ENCODE measurements at regions not wholly inside any gene's neighbourhood (a gene's known extent, or its start where the extent isn't known, plus 50 kb on each side); places are given as distances from the start of the nearest gene placed in this dataset.

DNA sequence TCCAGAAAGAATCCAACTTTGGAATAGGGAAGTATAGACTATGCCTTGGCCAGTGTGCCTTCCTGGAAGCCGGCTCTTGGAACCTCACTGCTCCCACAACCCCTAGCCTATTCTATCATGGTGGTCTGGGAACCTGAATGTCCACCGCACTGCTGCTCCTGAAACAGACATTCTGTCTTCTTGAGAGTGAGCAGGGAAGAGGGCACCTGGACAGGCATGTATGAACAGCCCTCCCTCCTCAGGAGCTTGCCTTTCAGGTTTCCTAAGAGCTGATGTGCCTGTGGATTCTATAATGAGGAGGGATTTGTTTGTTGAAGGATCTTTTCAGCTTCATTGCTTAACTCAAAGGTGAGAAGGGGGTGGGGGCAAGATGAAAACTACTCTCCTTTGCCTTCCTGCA, 55.1 kb upstream of the XPA start:
- ChIA-PET POLR2A (interaction anchor here (0.9 kb wide), 2 partner anchors 15 to 23 kb away, joined by 3 read pairs; no protein-coding TSS in a partner anchor), CTCF (interaction anchor here (0.7 to 1.2 kb wide), 2 partner anchors 93 to 481 kb away, joined by 3 to 4 read pairs; no protein-coding TSS in a partner anchor)
- Mint-ChIP-seq H3K4me1 (ENCODE audit: insufficient read depth, unreplicated experiment) (no peaks in the 10 kb centered on the region), H3K27ac (ENCODE audit: low read depth, unreplicated experiment) (no peak overlapping the region), H3K4me3 (ENCODE audit: unreplicated experiment) (no peak overlapping the region), H3K9me3 (ENCODE audit: unreplicated experiment) (no peaks in the 10 kb centered on the region), H3K27me3 (ENCODE audit: insufficient read depth, unreplicated experiment) (no peaks in the 10 kb centered on the region), H3K36me3 (ENCODE audit: insufficient read depth, unreplicated experiment) (no peaks in the 10 kb centered on the region)
- no TSS peak for BruUV-seq (replicated peaks)
- intact Hi-C loops (cut with micrococcal nuclease), result no loop called here
- DNase-seq (ENCODE audit: unreplicated experiment), result no peak
- TF ChIP-seq, protein P1, sequence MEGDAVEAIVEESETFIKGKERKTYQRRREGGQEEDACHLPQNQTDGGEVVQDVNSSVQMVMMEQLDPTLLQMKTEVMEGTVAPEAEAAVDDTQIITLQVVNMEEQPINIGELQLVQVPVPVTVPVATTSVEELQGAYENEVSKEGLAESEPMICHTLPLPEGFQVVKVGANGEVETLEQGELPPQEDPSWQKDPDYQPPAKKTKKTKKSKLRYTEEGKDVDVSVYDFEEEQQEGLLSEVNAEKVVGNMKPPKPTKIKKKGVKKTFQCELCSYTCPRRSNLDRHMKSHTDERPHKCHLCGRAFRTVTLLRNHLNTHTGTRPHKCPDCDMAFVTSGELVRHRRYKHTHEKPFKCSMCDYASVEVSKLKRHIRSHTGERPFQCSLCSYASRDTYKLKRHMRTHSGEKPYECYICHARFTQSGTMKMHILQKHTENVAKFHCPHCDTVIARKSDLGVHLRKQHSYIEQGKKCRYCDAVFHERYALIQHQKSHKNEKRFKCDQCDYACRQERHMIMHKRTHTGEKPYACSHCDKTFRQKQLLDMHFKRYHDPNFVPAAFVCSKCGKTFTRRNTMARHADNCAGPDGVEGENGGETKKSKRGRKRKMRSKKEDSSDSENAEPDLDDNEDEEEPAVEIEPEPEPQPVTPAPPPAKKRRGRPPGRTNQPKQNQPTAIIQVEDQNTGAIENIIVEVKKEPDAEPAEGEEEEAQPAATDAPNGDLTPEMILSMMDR (IDR thresholded peaks at IDR 0.05; ENCODE audit: unreplicated experiment), result no peak

DNA sequence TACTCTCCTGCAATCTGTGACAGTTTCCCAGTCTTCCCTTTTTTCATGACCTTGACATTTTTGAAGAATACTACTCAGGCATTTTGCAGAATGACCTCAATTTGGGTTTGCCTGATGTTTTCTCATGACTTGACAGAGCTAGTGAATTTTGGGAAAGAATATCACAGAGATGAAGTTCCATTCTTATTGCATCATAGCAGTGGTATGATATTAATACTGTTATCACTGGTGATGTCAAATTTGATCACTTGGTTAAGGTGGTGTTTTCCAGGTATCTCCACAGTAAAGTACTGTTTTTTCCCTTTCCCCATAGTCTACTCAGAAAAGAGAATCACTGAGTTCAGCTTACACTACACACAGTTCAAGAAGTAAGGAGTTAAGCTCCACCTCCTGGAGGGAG, 56.2 kb upstream of the XPA start:
- Mint-ChIP-seq H3K27ac (ENCODE audit: low read depth, unreplicated experiment) (no peak overlapping the region), H3K4me3 (ENCODE audit: unreplicated experiment) (no peak overlapping the region), H3K27me3 (ENCODE audit: insufficient read depth, unreplicated experiment) (no peaks in the 10 kb centered on the region), H3K4me1 (ENCODE audit: insufficient read depth, unreplicated experiment) (no peaks in the 10 kb centered on the region), H3K36me3 (ENCODE audit: insufficient read depth, unreplicated experiment) (no peaks in the 10 kb centered on the region), H3K9me3 (ENCODE audit: unreplicated experiment) (no peaks in the 10 kb centered on the region)
- intact Hi-C loops (cut with micrococcal nuclease), result no loop called here
- ChIA-PET CTCF (interaction anchor here (0.5 to 1.2 kb wide), 2 partner anchors 45 to 114 kb away, joined by 3 read pairs; no protein-coding TSS in a partner anchor), POLR2A (no interaction called here)
- BruUV-seq (replicated peaks), result no TSS peak
- no peak for DNase-seq (ENCODE audit: unreplicated experiment)
- TF ChIP-seq, protein P1 (IDR thresholded peaks at IDR 0.05; ENCODE audit: unreplicated experiment), result no peak

DNA sequence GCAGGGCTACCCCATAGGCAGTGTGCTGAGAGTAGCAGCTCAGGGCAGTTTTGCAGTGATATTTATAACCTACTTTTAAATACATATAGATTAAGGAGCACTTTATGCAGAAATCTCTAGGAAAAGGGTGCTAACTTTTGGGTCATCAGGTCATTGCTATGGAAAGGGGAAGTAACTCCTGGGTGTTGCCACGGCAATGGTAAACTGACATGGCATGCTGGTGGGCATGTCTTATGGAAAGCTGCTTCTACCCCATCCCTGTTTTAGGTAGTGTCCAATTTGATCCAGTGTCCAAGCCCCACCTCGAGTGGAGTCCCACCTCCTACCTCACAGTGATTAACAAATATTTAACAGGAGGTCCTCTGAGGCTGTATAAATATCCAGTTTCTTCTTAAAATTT, 56.8 kb upstream of the XPA start:
- H3K9me3 Mint-ChIP-seq (ENCODE audit: unreplicated experiment), result no peaks in the 10 kb centered on the region
- no TSS peak for BruUV-seq (replicated peaks)

DNA sequence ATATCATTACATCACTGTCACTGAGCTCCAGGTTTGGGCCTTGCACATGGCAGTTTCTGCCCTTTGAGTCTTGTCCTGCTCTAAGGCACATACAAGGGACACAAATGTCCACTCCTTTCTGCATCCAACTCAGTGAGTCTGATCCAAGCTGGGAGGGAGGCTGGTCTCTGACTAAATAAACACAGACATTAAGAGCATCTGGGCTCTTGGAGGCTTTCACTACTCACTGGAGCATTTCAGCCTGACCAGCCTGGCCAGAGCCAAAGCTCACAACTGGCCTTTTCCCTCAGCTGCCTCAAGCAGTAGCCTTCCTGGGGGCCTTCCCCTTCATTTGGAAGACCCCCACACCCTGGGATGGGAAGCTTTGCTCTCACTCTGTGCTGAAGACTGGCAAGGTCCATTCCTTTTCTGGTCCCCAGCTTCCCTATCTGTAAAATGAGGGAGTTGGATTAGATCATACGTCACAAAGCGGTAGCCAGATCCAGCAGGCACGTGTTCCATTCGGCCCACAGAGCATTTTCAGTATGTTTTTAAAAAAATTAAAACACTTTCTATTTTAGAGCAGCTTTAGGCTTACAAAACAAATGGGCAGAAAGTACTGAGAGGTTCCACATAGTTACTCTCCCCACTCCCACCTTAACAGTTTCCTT, 58.6 kb upstream of the XPA start:
- no TSS peak for BruUV-seq (replicated peaks)
- no peaks in the 10 kb centered on the region for H3K36me3 Mint-ChIP-seq (ENCODE audit: insufficient read depth, unreplicated experiment)
- ChIA-PET CTCF (interaction anchor here (0.5 to 0.6 kb wide), 2 partner anchors 46 to 51 kb away, joined by 3 to 5 read pairs; no protein-coding TSS in a partner anchor), POLR2A (no interaction called here)
- H3K4me3 Mint-ChIP-seq (ENCODE audit: unreplicated experiment), result no peak overlapping the region
- TF ChIP-seq, protein P1 (IDR thresholded peaks at IDR 0.05; ENCODE audit: unreplicated experiment), result no peak
- intact Hi-C loops (cut with micrococcal nuclease), result no loop called here
- peaks cover 4% of the 10 kb centered on the region for H3K27me3 Mint-ChIP-seq (ENCODE audit: insufficient read depth, unreplicated experiment)
- no peak for DNase-seq (ENCODE audit: unreplicated experiment)
- H3K27ac Mint-ChIP-seq (ENCODE audit: low read depth, unreplicated experiment), result no peak overlapping the region
- no peaks in the 10 kb centered on the region for H3K9me3 Mint-ChIP-seq (ENCODE audit: unreplicated experiment)
- H3K4me1 Mint-ChIP-seq (ENCODE audit: insufficient read depth, unreplicated experiment), result no peaks in the 10 kb centered on the region

More for the DNA sequence above, 56.8 kb upstream of the XPA start:
- Mint-ChIP-seq H3K4me3 (ENCODE audit: unreplicated experiment) (no peak overlapping the region), H3K27ac (ENCODE audit: low read depth, unreplicated experiment) (no peak overlapping the region), H3K27me3 (ENCODE audit: insufficient read depth, unreplicated experiment) (no peaks in the 10 kb centered on the region), H3K36me3 (ENCODE audit: insufficient read depth, unreplicated experiment) (no peaks in the 10 kb centered on the region), H3K4me1 (ENCODE audit: insufficient read depth, unreplicated experiment) (no peaks in the 10 kb centered on the region)
- CTCF ChIA-PET, result interaction anchor here (0.5 to 1.2 kb wide), 2 partner anchors 46 to 113 kb away, joined by 3 read pairs; no protein-coding TSS in a partner anchor
- intact Hi-C loops (cut with micrococcal nuclease), result no loop called here
- no peak for DNase-seq (ENCODE audit: unreplicated experiment)
- TF ChIP-seq, protein P1 (IDR thresholded peaks at IDR 0.05; ENCODE audit: unreplicated experiment), result no peak
- POLR2A ChIA-PET, result no interaction called here

Measured in MCF 10A (cell line).